ENCODE measurements at regions not wholly inside any gene's neighbourhood (a gene's known extent, or its start where the extent isn't known, plus 50 kb on each side); places are given as distances from the start of the nearest gene placed in this dataset.

DNA sequence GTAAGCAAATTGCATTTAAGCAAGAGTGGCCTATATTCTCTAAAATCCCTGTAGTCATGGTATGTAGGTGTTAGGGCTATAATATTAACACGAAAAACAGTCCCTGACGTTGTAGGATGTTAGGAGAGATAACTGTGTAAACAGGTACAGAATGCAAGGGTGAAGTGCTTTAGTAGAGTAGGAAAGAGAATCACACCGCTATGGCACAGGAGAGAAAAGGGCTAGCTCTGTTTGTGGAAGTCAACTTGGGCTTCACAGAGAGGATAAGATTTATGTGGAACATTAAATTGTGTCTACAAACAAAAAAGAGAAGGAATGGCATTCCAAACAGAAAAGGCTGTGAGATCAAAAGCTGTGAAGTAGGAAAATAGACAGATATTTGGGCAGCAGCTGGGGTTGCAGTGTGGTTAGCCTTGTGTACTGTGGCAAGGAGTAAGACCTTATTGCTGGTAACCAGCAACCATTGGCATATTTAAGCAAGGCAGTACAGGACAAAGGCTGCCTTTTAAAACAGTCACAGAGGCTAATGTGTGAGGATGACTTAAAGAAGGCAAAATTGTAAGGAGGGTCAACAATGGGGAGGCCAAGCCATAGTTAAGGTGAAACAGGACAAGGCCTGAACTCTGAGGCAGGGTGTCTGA, 337.5 kb upstream of the ADAMTSL1 start:
- Histone ChIP-seq H3K36me3 (ENCODE audit: control insufficient read depth, insufficient read depth, low read length) (no peaks in the 10 kb centered on the region), H4K5ac (ENCODE audit: low read depth, low read length) (no peak overlapping the region), H3K27me3 (ENCODE audit: control insufficient read depth, insufficient read depth, low read length) (no peaks in the 10 kb centered on the region; the same call in 1 of the 2 replicates), H3K79me1 (ENCODE audit: low read depth in 1 of 2, low read length in 2 of 2) (no peaks in the 10 kb centered on the region), H3K14ac (replicated peaks; ENCODE audit: low read depth, low read length) (no peak overlapping the region), H3K9ac (ENCODE audit: low read depth, low read length) (no peak overlapping the region), H3K4ac (ENCODE audit: low read depth, low read length) (no peak overlapping the region), H4K91ac (ENCODE audit: insufficient read depth, low read depth, low read length) (no peak overlapping the region), H3K4me2 (ENCODE audit: low read depth, low read length) (no peak overlapping the region), H3K23ac (ENCODE audit: low read depth, low read length) (no peak overlapping the region), H3K56ac (ENCODE audit: extremely low read depth, insufficient read depth, low read length) (no peak overlapping the region), H4K8ac (ENCODE audit: low read depth in 2 of 2, low read length in 2 of 2) (no peak overlapping the region), H2AFZ (replicated peaks; ENCODE audit: low read length, poor library complexity) (no peak overlapping the region), H2BK20ac (ENCODE audit: low read depth, low read length) (no peak overlapping the region), H2BK120ac (ENCODE audit: low read depth, low read length) (no peak overlapping the region), H4K20me1 (ENCODE audit: insufficient read depth, low read length) (no peaks in the 10 kb centered on the region), H3K4me3 (ENCODE audit: insufficient read depth, low read depth, low read length) (no peak overlapping the region), H3K27ac (ENCODE audit: insufficient read depth, low read length) (no peak overlapping the region), H2AK5ac (ENCODE audit: low read depth, low read length) (no peak overlapping the region), H2BK5ac (ENCODE audit: low read depth, low read length, poor library complexity, severe bottlenecking) (no peak overlapping the region), H2BK15ac (ENCODE audit: low read depth, low read length) (no peak overlapping the region), H3K9me1 (ENCODE audit: insufficient read depth, low read length) (no peaks in the 10 kb centered on the region), H3K18ac (ENCODE audit: low read depth, low read length) (no peak overlapping the region), H2AK9ac (replicated peaks; ENCODE audit: low read depth, low read length, poor library complexity) (no peak overlapping the region), H3K9me3 (ENCODE audit: control insufficient read depth, insufficient read depth, low read length) (no peaks in the 10 kb centered on the region), H3K4me1 (ENCODE audit: control insufficient read depth, insufficient read depth, low read length) (no peaks in the 10 kb centered on the region)
- TF ChIP-seq, protein P1, sequence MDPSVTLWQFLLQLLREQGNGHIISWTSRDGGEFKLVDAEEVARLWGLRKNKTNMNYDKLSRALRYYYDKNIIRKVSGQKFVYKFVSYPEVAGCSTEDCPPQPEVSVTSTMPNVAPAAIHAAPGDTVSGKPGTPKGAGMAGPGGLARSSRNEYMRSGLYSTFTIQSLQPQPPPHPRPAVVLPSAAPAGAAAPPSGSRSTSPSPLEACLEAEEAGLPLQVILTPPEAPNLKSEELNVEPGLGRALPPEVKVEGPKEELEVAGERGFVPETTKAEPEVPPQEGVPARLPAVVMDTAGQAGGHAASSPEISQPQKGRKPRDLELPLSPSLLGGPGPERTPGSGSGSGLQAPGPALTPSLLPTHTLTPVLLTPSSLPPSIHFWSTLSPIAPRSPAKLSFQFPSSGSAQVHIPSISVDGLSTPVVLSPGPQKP (IDR thresholded peaks at IDR 0.05; ENCODE audit: borderline replicate concordance, low read depth, low read length): no peak
- no peak for TF ChIP-seq CEBPB (IDR thresholded peaks at IDR 0.05; ENCODE audit: low read depth, low read length)
- TF ChIP-seq SMC3 (IDR thresholded peaks at IDR 0.05; ENCODE audit: low read depth, low read length): no peak
- no peak for TF ChIP-seq MAFK (IDR thresholded peaks at IDR 0.05; ENCODE audit: low read depth, low read length)
- TF ChIP-seq CHD1 (IDR thresholded peaks at IDR 0.05; ENCODE audit: low read depth, low read length): no peak
- no peak for TF ChIP-seq BHLHE40 (IDR thresholded peaks at IDR 0.05; ENCODE audit: low read depth, low read length)
- TF ChIP-seq FOS (IDR thresholded peaks at IDR 0.05; ENCODE audit: low read depth, low read length): no peak
- TF ChIP-seq NFE2L2 (IDR thresholded peaks at IDR 0.05; ENCODE audit: low read depth, low read length): no peak
- no TSS peak for BruUV-seq (replicated peaks)
- in situ Hi-C loops (cut with MboI; ENCODE audit: low sequenced_read_pairs) (no loop called here), intact Hi-C loops (cut with micrococcal nuclease) (no loop called here), dilution Hi-C loops (cut with HindIII; ENCODE audit: low sequenced_read_pairs, unreplicated experiment) (no loop called here)
- no peak for DNase-seq
- ATAC-seq (ENCODE audit: low read depth): no peak
- ChIA-PET POLR2A (ENCODE audit: unreplicated experiment) (no interaction called here), CTCF (no interaction called here)
- 71% methylated on average over 1 of the region's 3 CpGs; no CpG with 5 or more reads in 1 of the 2 experiments for WGBS, 2 experiments (ENCODE audit: extremely low coverage in 2 of 2, insufficient read length in 1 of 2)
